PC-9 (cell line): ENCODE measurements at regions not wholly inside any gene's neighbourhood (a gene's known extent, or its start where the extent isn't known, plus 50 kb on each side); places are given as distances from the start of the nearest gene placed in this dataset.

ENCODE experiments used
- BruUV-seq: library from RNA; stranded (reverse); fragments of 400-500 nt; replicated peaks from 2 replicates; lab custom pipeline; 2021; lab: Mats Ljungman, UMichigan
- CTCF ChIA-PET: fragments of 300-600 bp; sonication (Branson Sonifier 250); formaldehyde crosslinking; loops from one replicate; lab custom pipeline; 2022; ENCODE audit warnings: antibody characterized with exemption; lab: Charles Lee
- POLR2A ChIA-PET: fragments of 300-600 bp; sonication (Branson Sonifier 250); formaldehyde crosslinking; loops from one replicate; lab custom pipeline; 2022; ENCODE audit warnings: antibody characterized with exemption; ENCODE audit not compliant: unreplicated experiment; lab: Charles Lee
- DNase-seq, 2 experiments: peaks; one replicate each; pipeline versions ENCODE4 v3.0.0 to v3.0.0-alpha.2; 2015 to 2022; ENCODE audit warnings: mixed read lengths in 1 of 2
- H2AFZ ChIP-seq: fragments of 200-600 bp; sonication (generic); 2 replicates; pipeline ENCODE4 v1.8.1; 2017; ENCODE audit warnings: antibody characterized with exemption
- H3F3A ChIP-seq: fragments of 200-600 bp; sonication (generic); 2 replicates; pipeline ENCODE4 v1.8.1; 2017; ENCODE audit warnings: antibody characterized with exemption, mild to moderate bottlenecking, low read depth; ENCODE audit not compliant: insufficient read depth
- H3K27ac ChIP-seq: fragments of 200-600 bp; sonication (generic); 2 replicates; pipeline ENCODE4 v1.6.1; 2016; ENCODE audit warnings: mixed run types
- H3K27me3 ChIP-seq: fragments of 200-600 bp; sonication (generic); 2 replicates; pipeline ENCODE4 v1.6.1; 2016; ENCODE audit warnings: low read depth, mixed run types; ENCODE audit not compliant: insufficient read depth
- H3K36me3 ChIP-seq: fragments of 200-600 bp; sonication (generic); 2 replicates; pipeline ENCODE4 v1.6.1; 2016; ENCODE audit warnings: low read depth, mixed run types
- H3K4me1 ChIP-seq: fragments of 200-600 bp; sonication (generic); replicated peaks from 2 replicates; pipeline ENCODE4 v1.6.1; 2016; ENCODE audit warnings: mixed run types; ENCODE audit not compliant: insufficient read depth
- H3K4me2 ChIP-seq: fragments of 200-600 bp; sonication (generic); 2 replicates; pipeline ENCODE4 v1.6.1; 2017; ENCODE audit warnings: mixed run types
- H3K4me3 ChIP-seq: fragments of 200-600 bp; sonication (generic); 2 replicates; pipeline ENCODE4 v1.6.1; 2016; ENCODE audit warnings: mixed run types
- H3K79me2 ChIP-seq: fragments of 200-600 bp; sonication (generic); 2 replicates; pipeline ENCODE4 v1.6.1; 2017; ENCODE audit warnings: low read depth, mixed run types
- H3K9me2 ChIP-seq: fragments of 200-600 bp; sonication (generic); 2 replicates; pipeline ENCODE4 v1.8.1; 2017; ENCODE audit warnings: mild to moderate bottlenecking; ENCODE audit not compliant: insufficient read depth
- H3K9me3 ChIP-seq: fragments of 200-600 bp; sonication (generic); 2 replicates; pipeline ENCODE4 v1.8.1; 2016; ENCODE audit warnings: low read depth; ENCODE audit not compliant: insufficient read depth
- H4K20me1 ChIP-seq: fragments of 200-600 bp; sonication (generic); 2 replicates; pipeline ENCODE4 v1.8.1; 2017; ENCODE audit not compliant: insufficient read depth
- EZH2 ChIP-seq: fragments of 200-600 bp; sonication (generic); IDR thresholded peaks from 2 replicates; pipeline ENCODE4 v1.8.0; 2017; ENCODE audit warnings: antibody characterized with exemption, low read depth
- intact Hi-C: fragments of 100-400 bp; cut with micrococcal nuclease; formaldehyde crosslinking; loops from one replicate; pipeline ENCODE4 v1.10.0; 2022; ENCODE audit not compliant: unreplicated experiment
- TF ChIP-seq, protein P1 (sequence below): fragments of 200-600 bp; sonication (generic); conservative IDR thresholded peaks from 2 replicates; pipeline ENCODE4 v1.6.1; 2017; ENCODE audit warnings: mixed run types, antibody characterized with exemption, mild to moderate bottlenecking, moderate library complexity

DNA sequence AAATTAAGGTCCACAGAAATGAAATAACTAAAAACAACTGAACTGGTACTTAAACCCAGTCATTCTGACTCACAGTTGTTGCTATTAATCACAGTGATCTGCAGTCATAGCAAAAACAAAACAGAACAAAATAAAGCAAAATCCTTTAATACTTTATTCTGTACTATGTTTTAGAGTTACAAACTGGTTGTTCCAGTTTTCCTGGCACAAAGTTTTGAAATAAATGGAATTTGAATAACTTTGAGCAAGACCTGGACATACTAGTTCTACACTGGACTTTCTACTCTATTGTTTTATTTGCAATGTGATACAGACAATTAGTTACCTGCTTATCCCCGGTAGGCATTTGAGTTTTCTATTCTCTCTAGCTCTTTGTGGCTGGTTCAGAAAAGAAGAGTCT, 147.9 kb downstream of the DMRT2 start:
- no peak overlapping the region for H3K4me3 ChIP-seq
- no peaks in the 10 kb centered on the region for H4K20me1 ChIP-seq
- POLR2A ChIA-PET = no interaction called here
- no peak overlapping the region for H2AFZ ChIP-seq
- no peak overlapping the region for H3K27ac ChIP-seq
- no peak overlapping the region for H3K4me2 ChIP-seq
- H3K9me2 ChIP-seq = no peaks in the 10 kb centered on the region
- CTCF ChIA-PET = no interaction called here
- peak in 1 of 2 experiments; percentile 38 for DNase-seq
- no peaks in the 10 kb centered on the region for H3K27me3 ChIP-seq
- TF ChIP-seq, protein P1, sequence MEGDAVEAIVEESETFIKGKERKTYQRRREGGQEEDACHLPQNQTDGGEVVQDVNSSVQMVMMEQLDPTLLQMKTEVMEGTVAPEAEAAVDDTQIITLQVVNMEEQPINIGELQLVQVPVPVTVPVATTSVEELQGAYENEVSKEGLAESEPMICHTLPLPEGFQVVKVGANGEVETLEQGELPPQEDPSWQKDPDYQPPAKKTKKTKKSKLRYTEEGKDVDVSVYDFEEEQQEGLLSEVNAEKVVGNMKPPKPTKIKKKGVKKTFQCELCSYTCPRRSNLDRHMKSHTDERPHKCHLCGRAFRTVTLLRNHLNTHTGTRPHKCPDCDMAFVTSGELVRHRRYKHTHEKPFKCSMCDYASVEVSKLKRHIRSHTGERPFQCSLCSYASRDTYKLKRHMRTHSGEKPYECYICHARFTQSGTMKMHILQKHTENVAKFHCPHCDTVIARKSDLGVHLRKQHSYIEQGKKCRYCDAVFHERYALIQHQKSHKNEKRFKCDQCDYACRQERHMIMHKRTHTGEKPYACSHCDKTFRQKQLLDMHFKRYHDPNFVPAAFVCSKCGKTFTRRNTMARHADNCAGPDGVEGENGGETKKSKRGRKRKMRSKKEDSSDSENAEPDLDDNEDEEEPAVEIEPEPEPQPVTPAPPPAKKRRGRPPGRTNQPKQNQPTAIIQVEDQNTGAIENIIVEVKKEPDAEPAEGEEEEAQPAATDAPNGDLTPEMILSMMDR = no peak
- TF ChIP-seq EZH2 = no peak
- no peaks in the 10 kb centered on the region for H3K9me3 ChIP-seq
- H3F3A ChIP-seq = no peaks in the 10 kb centered on the region
- intact Hi-C loops = no loop called here
- no peaks in the 10 kb centered on the region for H3K36me3 ChIP-seq
- no TSS peak for BruUV-seq
- no peaks in the 10 kb centered on the region for H3K79me2 ChIP-seq
- H3K4me1 ChIP-seq = no peaks in the 10 kb centered on the region

DNA sequence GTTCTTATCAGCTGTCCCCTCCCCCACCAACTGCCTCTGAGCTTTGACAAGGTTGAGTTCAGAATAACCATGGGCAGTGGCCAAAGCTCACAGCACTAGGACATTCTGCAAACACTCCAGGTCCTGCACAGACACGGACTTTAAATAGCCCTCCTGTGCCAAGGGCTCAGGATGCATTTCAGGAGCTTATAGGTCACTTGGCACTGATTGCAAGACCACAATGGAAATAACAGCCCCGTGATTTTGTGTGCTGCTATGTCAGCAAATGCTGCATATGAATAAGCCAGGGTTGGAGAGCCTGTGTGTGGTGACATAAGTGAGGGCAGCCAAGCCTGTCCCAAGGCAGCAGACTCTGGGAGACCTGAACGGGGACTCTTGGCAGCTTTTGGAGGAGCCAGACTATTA, 150.7 kb downstream of the DMRT2 start:
- Histone ChIP-seq H3F3A (no peaks in the 10 kb centered on the region), H3K4me1 (no peaks in the 10 kb centered on the region), H3K9me2 (no peaks in the 10 kb centered on the region), H3K4me2 (no peak overlapping the region), H3K27me3 (no peaks in the 10 kb centered on the region), H2AFZ (no peak overlapping the region), H3K9me3 (no peaks in the 10 kb centered on the region), H3K79me2 (no peaks in the 10 kb centered on the region), H4K20me1 (no peaks in the 10 kb centered on the region), H3K36me3 (no peaks in the 10 kb centered on the region), H3K27ac (no peak overlapping the region), H3K4me3 (no peak overlapping the region)
- CTCF ChIA-PET = no interaction called here
- intact Hi-C loops = no loop called here
- no peak for DNase-seq
- POLR2A ChIA-PET = no interaction called here
- TF ChIP-seq EZH2 = no peak
- TF ChIP-seq, protein P1 = no peak
- BruUV-seq = no TSS peak

DNA sequence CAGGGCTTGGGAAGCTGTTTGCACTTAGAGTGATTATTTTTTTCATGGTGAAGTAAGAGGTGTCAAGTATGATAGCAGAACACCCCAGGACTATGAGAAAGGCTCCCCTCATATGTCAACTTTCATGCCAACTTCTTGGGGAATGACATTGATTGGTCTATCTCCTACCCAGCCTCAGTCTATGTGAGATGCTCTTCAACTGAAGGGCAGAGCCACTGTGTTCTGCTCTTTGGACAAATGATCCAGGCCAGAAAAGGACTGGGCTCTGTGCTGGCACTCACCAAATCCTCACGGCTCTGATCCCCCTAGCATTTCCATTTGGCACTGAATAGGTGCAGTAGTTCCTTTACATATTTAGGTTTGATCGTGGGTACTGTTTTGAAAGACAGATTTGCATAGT, 151.1 kb downstream of the DMRT2 start:
- POLR2A ChIA-PET = no interaction called here
- H3K36me3 ChIP-seq = no peaks in the 10 kb centered on the region
- intact Hi-C loops = no loop called here
- H3K9me3 ChIP-seq = no peaks in the 10 kb centered on the region
- H3K4me2 ChIP-seq = no peak overlapping the region
- CTCF ChIA-PET = no interaction called here
- no TSS peak for BruUV-seq
- no peaks in the 10 kb centered on the region for H3K79me2 ChIP-seq
- H4K20me1 ChIP-seq = no peaks in the 10 kb centered on the region
- no peak overlapping the region for H3K4me3 ChIP-seq
- H3K9me2 ChIP-seq = no peaks in the 10 kb centered on the region
- no peaks in the 10 kb centered on the region for H3K4me1 ChIP-seq
- no peaks in the 10 kb centered on the region for H3F3A ChIP-seq
- TF ChIP-seq EZH2 = no peak
- TF ChIP-seq, protein P1 = no peak
- H3K27me3 ChIP-seq = no peaks in the 10 kb centered on the region
- H3K27ac ChIP-seq = no peak overlapping the region
- H2AFZ ChIP-seq = no peak overlapping the region
- DNase-seq = no peak
